ENCODE measurements at regions not wholly inside any gene's neighbourhood (a gene's known extent, or its start where the extent isn't known, plus 50 kb on each side); places are given as distances from the start of the nearest gene placed in this dataset.

DNA sequence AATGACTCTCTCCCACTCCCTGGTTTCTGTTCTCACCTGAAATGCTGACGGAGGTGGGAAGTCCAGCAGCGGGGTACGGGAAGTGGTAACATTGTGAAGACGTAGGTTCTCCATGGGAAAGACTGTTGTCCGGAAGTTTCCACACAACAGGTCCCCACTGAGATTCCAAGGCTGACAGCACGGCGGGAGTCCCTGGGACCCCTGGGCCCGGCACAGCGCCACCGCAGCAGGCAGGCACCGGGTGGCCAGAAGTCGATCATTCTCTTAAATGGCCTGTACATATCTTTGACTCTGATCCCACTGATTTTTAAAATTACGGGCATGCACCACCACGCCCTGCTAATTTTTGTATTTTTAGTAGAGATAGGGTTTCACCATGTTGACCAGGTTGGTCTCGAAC, 201.0 kb upstream of the SALL3 start:
- H3K9me3 ChIP-seq, result no peaks in the 10 kb centered on the region
- H3K36me3 ChIP-seq, result no peaks in the 10 kb centered on the region
- H3K27ac ChIP-seq, result no peak overlapping the region
- H3K27me3 ChIP-seq, result peaks cover 0 to 18% (median 2%) of the 10 kb centered on the region in 3 donors
- WGBS, 5 donors, result 91 to 96% (median 94%) methylated on average over 15 of the region's 15 CpGs
- no peak overlapping the region for H3K4me3 ChIP-seq
- intact Hi-C loops (cut with DNase I; ENCODE audit: low total_unique reads), result no loop called here
- TF ChIP-seq EP300 (IDR thresholded peaks at IDR 0.05) (no peak), POLR2AphosphoS5 (IDR thresholded peaks at IDR 0.05) (no peak), POLR2A (IDR thresholded peaks at IDR 0.05) (no peak)
- TF ChIP-seq, protein P1, sequence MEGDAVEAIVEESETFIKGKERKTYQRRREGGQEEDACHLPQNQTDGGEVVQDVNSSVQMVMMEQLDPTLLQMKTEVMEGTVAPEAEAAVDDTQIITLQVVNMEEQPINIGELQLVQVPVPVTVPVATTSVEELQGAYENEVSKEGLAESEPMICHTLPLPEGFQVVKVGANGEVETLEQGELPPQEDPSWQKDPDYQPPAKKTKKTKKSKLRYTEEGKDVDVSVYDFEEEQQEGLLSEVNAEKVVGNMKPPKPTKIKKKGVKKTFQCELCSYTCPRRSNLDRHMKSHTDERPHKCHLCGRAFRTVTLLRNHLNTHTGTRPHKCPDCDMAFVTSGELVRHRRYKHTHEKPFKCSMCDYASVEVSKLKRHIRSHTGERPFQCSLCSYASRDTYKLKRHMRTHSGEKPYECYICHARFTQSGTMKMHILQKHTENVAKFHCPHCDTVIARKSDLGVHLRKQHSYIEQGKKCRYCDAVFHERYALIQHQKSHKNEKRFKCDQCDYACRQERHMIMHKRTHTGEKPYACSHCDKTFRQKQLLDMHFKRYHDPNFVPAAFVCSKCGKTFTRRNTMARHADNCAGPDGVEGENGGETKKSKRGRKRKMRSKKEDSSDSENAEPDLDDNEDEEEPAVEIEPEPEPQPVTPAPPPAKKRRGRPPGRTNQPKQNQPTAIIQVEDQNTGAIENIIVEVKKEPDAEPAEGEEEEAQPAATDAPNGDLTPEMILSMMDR (IDR thresholded peaks at IDR 0.05), result no peak
- peaks cover 0 to 8% (median 4%) of the 10 kb centered on the region in 4 donors for H3K4me1 ChIP-seq
- DNase-seq, result peak in 1 of 2 donors; percentile 14

- Histone ChIP-seq H3K4me3 (no peak overlapping the region), H3K27ac (no peak overlapping the region), H3K9me3 (no peaks in the 10 kb centered on the region), H3K27me3 (peaks cover 0 to 10% (median 0%) of the 10 kb centered on the region in 3 donors), H3K4me1 (peaks cover 0 to 8% (median 4%) of the 10 kb centered on the region in 4 donors), H3K36me3 (no peaks in the 10 kb centered on the region)
- TF ChIP-seq EP300 (IDR thresholded peaks at IDR 0.05) (no peak), POLR2AphosphoS5 (IDR thresholded peaks at IDR 0.05) (no peak), POLR2A (IDR thresholded peaks at IDR 0.05) (no peak)
- TF ChIP-seq, protein P1 (IDR thresholded peaks at IDR 0.05), result no peak
- 83 to 91% (median 88%) methylated on average over 27 to 29 of the region's 29 CpGs for WGBS, 5 donors
- intact Hi-C loops (cut with DNase I; ENCODE audit: low total_unique reads), result no loop called here
- peak in 1 of 2 donors; percentile 22 for DNase-seq
Observed at GRCh38 chr18:78779996-78780718, 199.5 kb upstream of the SALL3 start.

GRCh38 chr18:78780719-78781600, 198.7 kb upstream of the SALL3 start:
- Histone ChIP-seq H3K4me1 (peaks cover 0 to 8% (median 4%) of the 10 kb centered on the region in 4 donors), H3K4me3 (no peak overlapping the region), H3K9me3 (no peaks in the 10 kb centered on the region), H3K27ac (no peak overlapping the region), H3K36me3 (no peaks in the 10 kb centered on the region), H3K27me3 (peaks cover 0 to 10% (median 0%) of the 10 kb centered on the region in 3 donors)
- intact Hi-C loops (cut with DNase I; ENCODE audit: low total_unique reads), result no loop called here
- TF ChIP-seq EP300 (IDR thresholded peaks at IDR 0.05) (no peak), POLR2A (IDR thresholded peaks at IDR 0.05) (no peak), POLR2AphosphoS5 (IDR thresholded peaks at IDR 0.05) (no peak)
- TF ChIP-seq, protein P1 (IDR thresholded peaks at IDR 0.05), result no peak
- WGBS, 5 donors, result 81 to 87% (median 86%) methylated on average over 40 to 42 of the region's 42 CpGs
- DNase-seq, result peak in 1 of 2 donors; percentile 17

DNA sequence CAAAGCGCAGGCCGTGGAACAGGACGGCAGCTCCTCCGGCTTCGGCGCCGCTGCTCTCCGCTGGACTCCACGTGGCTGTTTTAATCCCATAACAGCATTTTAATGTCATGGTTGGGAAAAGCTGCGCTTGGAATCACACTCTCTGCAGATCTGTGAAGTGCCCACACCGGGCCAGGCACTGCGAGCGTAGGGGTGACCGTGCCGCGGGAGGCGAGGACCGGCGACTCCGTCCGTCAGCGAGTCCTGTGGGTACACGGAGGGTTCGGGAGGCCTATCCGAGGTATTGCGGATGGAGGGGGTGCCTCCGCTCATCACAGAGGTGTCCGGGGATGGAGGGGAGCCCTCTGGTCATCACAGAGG, 198.0 kb upstream of the SALL3 start:
- peak in 1 of 2 donors; percentile 17 for DNase-seq
- WGBS, 5 donors, result 91 to 93% (median 92%) methylated on average over 28 of the region's 28 CpGs
- H3K27ac ChIP-seq, result no peak overlapping the region
- H3K36me3 ChIP-seq, result no peaks in the 10 kb centered on the region
- no peaks in the 10 kb centered on the region for H3K9me3 ChIP-seq
- TF ChIP-seq POLR2A (IDR thresholded peaks at IDR 0.05), result no peak
- TF ChIP-seq, protein P1 (IDR thresholded peaks at IDR 0.05), result no peak
- TF ChIP-seq EP300 (IDR thresholded peaks at IDR 0.05), result no peak
- no peak for TF ChIP-seq POLR2AphosphoS5 (IDR thresholded peaks at IDR 0.05)
- H3K27me3 ChIP-seq, result peaks cover 0 to 10% (median 0%) of the 10 kb centered on the region in 3 donors
- H3K4me3 ChIP-seq, result no peak overlapping the region
- H3K4me1 ChIP-seq, result peaks cover 0 to 4% (median 3%) of the 10 kb centered on the region in 4 donors
- intact Hi-C loops (cut with DNase I; ENCODE audit: low total_unique reads), result no loop called here
